Lower leg skin (tissue), 4 donors: ENCODE measurements at regions not wholly inside any gene's neighbourhood (a gene's known extent, or its start where the extent isn't known, plus 50 kb on each side); places are given as distances from the start of the nearest gene placed in this dataset.

Source experiments
- DNase-seq, 2 donors: peaks; one replicate each; pipeline ENCODE4 v3.0.0-alpha.2; 2019; ENCODE audit warnings: low spot score in 2 of 2
- H3K4me3 ChIP-seq: fragments of 200-600 bp; sonication (generic); 2 replicates; pipeline ENCODE4 v1.5.1; 2017; ENCODE audit warnings: mild to moderate bottlenecking, low read depth; ENCODE audit not compliant: poor library complexity, severe bottlenecking
- POLR2A ChIP-seq, 2 donors: fragments of 450-650 bp; IDR thresholded peaks; one replicate each; pipeline ENCODE4 v1.6.1; 2016 to 2017; ENCODE audit warnings: antibody characterized with exemption in 2 of 2, mild to moderate bottlenecking in 1 of 2, moderate library complexity in 1 of 2
- whole genome bisulfite sequencing, 2 donors: methylation state at CpG; one replicate each; pipeline ENCODE4 v1.1.5; 2018; 5-methylcytosine and 5-hydroxymethylcytosine counted together
- intact Hi-C: fragments of 100-400 bp; cut with DNase I; formaldehyde crosslinking; loops from one replicate; pipeline ENCODE4 v1.15.0; 2023; ENCODE audit warnings: low total_unique reads
- TF ChIP-seq, protein P1 (sequence below), 3 donors: fragments of 450-650 bp; IDR thresholded peaks; one replicate each; pipeline ENCODE4 v1.5.1; 2016; ENCODE audit warnings: antibody characterized with exemption in 3 of 3, mild to moderate bottlenecking in 3 of 3, moderate library complexity in 2 of 3

DNA sequence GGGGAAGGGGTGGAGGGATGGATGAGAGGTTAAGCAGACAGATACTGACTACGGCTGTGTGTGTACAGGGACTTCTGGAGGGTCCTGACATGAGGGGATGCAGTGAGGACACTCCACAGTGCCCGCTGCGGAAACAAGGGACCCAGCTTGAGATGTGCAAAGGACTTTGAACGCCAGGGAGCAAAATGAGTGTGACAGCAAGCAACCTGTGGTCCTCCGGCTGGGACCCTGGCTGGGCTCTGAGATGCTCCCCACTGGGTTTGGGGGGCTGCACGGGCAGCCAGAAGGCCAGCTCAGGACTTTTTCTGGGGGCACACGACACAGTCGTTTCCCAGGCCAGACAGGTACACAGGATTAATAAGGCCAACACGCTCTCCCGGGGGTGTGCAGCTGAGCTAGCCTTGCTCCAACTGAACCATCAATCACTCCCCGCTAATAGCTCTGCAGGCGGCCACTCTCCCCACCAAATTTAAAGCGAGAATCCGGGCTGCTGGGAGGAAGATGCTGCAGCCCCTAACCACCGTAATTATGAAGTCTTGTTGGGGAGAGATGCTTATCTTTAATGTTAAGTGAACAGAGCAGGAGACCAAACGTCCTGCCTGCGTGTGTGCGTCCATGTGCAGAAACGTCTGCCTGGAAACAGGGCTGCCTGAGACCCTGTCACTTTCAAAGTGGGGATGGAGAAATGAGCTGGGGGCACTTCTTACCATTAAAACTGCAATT, 51.6 kb upstream of the DLK1 start:
- no peak overlapping the region for H3K4me3 ChIP-seq
- intact Hi-C loops = no loop called here
- no peak for DNase-seq
- 79 to 82% methylated on average over 19 of the region's 19 CpGs for WGBS, 2 donors
- TF ChIP-seq, protein P1, sequence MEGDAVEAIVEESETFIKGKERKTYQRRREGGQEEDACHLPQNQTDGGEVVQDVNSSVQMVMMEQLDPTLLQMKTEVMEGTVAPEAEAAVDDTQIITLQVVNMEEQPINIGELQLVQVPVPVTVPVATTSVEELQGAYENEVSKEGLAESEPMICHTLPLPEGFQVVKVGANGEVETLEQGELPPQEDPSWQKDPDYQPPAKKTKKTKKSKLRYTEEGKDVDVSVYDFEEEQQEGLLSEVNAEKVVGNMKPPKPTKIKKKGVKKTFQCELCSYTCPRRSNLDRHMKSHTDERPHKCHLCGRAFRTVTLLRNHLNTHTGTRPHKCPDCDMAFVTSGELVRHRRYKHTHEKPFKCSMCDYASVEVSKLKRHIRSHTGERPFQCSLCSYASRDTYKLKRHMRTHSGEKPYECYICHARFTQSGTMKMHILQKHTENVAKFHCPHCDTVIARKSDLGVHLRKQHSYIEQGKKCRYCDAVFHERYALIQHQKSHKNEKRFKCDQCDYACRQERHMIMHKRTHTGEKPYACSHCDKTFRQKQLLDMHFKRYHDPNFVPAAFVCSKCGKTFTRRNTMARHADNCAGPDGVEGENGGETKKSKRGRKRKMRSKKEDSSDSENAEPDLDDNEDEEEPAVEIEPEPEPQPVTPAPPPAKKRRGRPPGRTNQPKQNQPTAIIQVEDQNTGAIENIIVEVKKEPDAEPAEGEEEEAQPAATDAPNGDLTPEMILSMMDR (IDR thresholded peaks at IDR 0.05) = no peak
- TF ChIP-seq POLR2A (IDR thresholded peaks at IDR 0.05) = no peak

DNA sequence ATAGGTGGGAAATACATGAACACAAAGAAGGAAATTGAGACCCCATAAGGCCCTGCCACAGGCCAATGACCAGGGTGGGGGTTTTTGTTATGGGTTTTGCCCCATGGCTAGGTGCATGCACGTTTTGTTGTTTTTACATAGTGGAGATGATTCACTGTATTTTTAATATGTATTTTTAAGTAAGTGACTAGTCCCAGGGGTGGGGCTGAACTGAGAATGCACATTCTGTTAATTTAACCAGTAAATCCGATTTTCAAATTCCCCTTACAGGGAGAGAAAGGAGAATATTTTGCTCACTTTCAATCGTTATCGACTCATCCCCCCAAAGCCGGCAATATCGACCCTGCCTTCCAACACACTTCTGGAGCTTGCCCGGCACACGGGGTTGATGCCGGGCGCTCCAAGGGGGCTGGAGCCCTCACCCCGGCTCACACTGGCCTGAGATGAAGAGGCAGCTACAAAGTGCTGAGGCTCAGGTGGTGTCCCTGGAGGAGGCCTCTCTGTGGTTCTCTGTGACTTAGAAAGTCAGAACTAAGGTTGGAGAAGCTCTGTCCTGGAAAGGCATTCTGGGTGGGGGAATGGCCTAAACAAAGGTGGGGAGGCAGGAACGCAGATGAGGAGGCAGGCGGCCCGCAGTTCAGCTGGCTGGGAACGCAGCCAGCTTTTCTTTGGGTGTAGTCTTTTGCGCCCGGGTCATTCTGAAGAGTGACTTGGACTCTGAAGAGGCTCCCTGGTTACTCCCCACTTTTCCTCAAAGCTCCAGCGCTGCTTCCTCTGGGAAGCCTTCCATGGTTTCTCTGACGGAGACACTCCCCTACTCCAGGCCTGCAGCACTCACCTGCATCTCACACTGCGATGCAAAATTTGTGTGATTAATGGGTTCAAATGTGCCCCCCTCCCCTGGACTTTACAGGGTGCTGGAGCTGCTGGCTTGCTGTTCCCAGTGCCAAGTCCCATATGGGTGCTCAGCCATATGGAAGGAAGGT, 50.7 kb upstream of the DLK1 start:
- WGBS, 2 donors = 43 to 54% methylated on average over 20 of the region's 20 CpGs
- no peak overlapping the region for H3K4me3 ChIP-seq
- TF ChIP-seq, protein P1 (IDR thresholded peaks at IDR 0.05) = no peak
- TF ChIP-seq POLR2A (IDR thresholded peaks at IDR 0.05) = no peak
- no peak for DNase-seq
- intact Hi-C loops = no loop called here
